RWPE2 (cell line): ENCODE measurements at regions not wholly inside any gene's neighbourhood (a gene's known extent, or its start where the extent isn't known, plus 50 kb on each side); places are given as distances from the start of the nearest gene placed in this dataset.
"Not testable (repeated sequence)": the region's sequence is repeated elsewhere in the genome, so short reads cannot be mapped to it uniquely, and the experiment has no call there.

ENCODE experiments used
- ATAC-seq: fragments of 200-7000 bp; cut with Tn5 transposase; 3 replicates; pipeline ENCODE4 v1.9.1; 2021; ENCODE audit warnings: low read depth
- DNase-seq: peaks from one replicate; pipeline ENCODE4 v3.0.0-alpha.2; 2020; ENCODE audit warnings: low spot score
- H3K27ac ChIP-seq: fragments of 450-650 bp; 2 replicates; pipeline ENCODE4 v1.5.1; 2017; ENCODE audit warnings: mild to moderate bottlenecking; ENCODE audit not compliant: poor library complexity, severe bottlenecking
- H3K27me3 ChIP-seq: fragments of 250-450 bp; sonication (Bioruptor Pico); 2 replicates; pipeline ENCODE4 v1.5.1; 2021; ENCODE audit warnings: mild to moderate bottlenecking, moderate library complexity; ENCODE audit not compliant: insufficient read depth, poor library complexity, severe bottlenecking
- H3K36me3 ChIP-seq: fragments of 250-450 bp; sonication (Bioruptor Pico); 2 replicates; pipeline ENCODE4 v1.5.1; 2020; ENCODE audit warnings: low read depth, mild to moderate bottlenecking, moderate library complexity
- H3K4me1 ChIP-seq: fragments of 250-450 bp; sonication (Bioruptor Pico); 2 replicates; pipeline ENCODE4 v1.5.1; 2021; ENCODE audit warnings: mild to moderate bottlenecking, moderate library complexity; ENCODE audit not compliant: insufficient read depth, poor library complexity, severe bottlenecking
- H3K4me3 ChIP-seq: fragments of 250-450 bp; sonication (Bioruptor Pico); 2 replicates; pipeline ENCODE4 v1.5.1; 2021; ENCODE audit warnings: mild to moderate bottlenecking, moderate library complexity; ENCODE audit not compliant: severe bottlenecking
- H3K9me3 ChIP-seq: fragments of 250-450 bp; sonication (Bioruptor Pico); 2 replicates; pipeline ENCODE4 v1.5.1; 2021; ENCODE audit warnings: mild to moderate bottlenecking, moderate library complexity; ENCODE audit not compliant: severe bottlenecking
- TF ChIP-seq, protein P1 (sequence below): fragments of 450-650 bp; IDR thresholded peaks from one replicate; pipeline ENCODE4 v1.5.1; 2017; ENCODE audit warnings: mild to moderate bottlenecking, moderate library complexity; ENCODE audit not compliant: poor library complexity, severe bottlenecking

DNA sequence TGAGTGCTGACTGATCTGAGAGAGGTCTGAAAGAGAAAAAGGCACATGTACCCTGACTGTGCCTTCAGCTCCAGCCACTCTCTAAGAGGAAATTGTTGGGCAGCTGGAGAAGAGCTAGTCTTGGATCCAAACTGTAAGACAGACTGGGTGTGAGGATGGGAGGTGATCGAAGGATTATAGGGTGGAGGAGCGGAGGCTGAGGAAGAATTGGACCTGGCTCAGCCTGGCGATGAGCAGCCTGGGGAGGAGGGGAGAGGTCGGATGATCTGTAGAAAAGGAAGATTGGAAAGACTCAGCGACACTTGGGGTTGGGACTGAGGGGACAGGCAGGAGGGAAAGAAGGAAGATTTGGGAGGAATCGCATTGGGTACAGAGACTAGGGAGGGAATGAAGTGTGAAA is 98.6 kb upstream of the SLC25A48 start:
- no peak overlapping the region for H3K4me3 ChIP-seq
- H3K27me3 ChIP-seq, result no peaks in the 10 kb centered on the region
- TF ChIP-seq, protein P1, sequence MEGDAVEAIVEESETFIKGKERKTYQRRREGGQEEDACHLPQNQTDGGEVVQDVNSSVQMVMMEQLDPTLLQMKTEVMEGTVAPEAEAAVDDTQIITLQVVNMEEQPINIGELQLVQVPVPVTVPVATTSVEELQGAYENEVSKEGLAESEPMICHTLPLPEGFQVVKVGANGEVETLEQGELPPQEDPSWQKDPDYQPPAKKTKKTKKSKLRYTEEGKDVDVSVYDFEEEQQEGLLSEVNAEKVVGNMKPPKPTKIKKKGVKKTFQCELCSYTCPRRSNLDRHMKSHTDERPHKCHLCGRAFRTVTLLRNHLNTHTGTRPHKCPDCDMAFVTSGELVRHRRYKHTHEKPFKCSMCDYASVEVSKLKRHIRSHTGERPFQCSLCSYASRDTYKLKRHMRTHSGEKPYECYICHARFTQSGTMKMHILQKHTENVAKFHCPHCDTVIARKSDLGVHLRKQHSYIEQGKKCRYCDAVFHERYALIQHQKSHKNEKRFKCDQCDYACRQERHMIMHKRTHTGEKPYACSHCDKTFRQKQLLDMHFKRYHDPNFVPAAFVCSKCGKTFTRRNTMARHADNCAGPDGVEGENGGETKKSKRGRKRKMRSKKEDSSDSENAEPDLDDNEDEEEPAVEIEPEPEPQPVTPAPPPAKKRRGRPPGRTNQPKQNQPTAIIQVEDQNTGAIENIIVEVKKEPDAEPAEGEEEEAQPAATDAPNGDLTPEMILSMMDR, result no peak
- H3K36me3 ChIP-seq, result no peaks in the 10 kb centered on the region
- no peak for ATAC-seq
- DNase-seq, result no peak
- H3K27ac ChIP-seq, result no peak overlapping the region
- H3K4me1 ChIP-seq, result no peaks in the 10 kb centered on the region
- no peaks in the 10 kb centered on the region for H3K9me3 ChIP-seq

DNA sequence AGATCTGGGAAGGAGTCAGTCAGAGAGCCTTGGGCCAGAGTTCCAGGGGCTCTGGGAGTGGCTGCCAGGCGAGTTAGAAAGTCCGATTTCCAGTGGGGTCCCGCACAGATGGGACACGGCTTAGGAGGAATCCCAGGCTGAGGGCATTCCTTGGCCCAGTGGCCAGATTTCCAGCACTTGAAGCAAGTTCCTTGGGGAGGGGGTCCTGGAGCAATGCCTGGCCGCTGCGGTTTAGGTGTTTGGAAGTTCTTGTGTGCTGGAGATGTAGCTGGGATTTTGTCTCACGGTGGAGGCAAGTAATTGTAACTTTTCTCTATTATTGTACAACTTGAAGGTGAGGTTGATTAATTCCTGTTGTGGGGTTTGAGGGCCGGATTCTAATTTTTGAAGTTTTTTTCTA is 99.5 kb upstream of the SLC25A48 start:
- not testable (repeated sequence) for H3K9me3 ChIP-seq, DNase-seq, H3K4me1 ChIP-seq, H3K27me3 ChIP-seq, H3K36me3 ChIP-seq, H3K4me3 ChIP-seq, ATAC-seq, H3K27ac ChIP-seq

DNA sequence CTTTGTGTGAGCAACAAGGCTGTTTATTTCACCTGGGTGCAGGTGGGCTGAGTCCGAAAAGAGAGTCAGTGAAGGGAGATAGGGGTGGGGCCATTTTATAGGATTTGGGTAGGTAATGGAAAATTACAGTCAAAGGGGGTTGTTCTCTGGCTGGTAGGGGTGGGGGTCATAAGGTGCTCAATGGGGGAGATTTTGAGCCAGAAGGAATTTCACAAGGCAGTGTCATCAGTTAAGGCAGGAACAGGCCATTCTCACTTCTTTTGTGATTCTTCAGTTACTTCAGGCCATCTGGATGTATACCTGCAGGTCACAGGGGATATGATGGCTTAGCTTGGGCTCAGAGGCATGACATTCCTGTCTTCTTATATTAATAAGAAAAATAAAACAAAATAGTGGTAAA is 103.4 kb upstream of the SLC25A48 start:
- not testable (repeated sequence) for DNase-seq, H3K9me3 ChIP-seq, H3K36me3 ChIP-seq, H3K27ac ChIP-seq, ATAC-seq, H3K27me3 ChIP-seq, H3K4me3 ChIP-seq, H3K4me1 ChIP-seq

DNA sequence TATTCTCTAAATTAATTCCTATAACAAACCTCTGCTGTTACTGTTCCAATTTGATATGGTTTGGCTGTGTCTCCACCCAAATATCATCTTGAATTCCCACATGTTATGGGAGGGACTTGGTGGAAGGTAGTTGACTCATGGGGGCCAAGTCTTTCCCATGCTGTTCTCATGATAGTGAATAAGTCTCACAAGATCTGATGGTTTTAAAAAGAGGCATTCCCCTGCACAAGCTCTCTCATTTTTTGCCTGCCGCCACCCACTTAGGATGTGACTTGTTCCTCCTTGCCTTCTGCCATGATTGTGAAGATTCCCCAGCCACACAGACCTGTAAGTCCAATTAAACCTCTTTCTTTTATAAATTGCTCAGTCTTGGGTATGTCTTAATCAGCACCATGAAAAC is 104.3 kb upstream of the SLC25A48 start:
- not testable (repeated sequence) for H3K4me3 ChIP-seq, H3K27ac ChIP-seq, DNase-seq, H3K27me3 ChIP-seq, H3K9me3 ChIP-seq, H3K4me1 ChIP-seq, ATAC-seq, H3K36me3 ChIP-seq

DNA sequence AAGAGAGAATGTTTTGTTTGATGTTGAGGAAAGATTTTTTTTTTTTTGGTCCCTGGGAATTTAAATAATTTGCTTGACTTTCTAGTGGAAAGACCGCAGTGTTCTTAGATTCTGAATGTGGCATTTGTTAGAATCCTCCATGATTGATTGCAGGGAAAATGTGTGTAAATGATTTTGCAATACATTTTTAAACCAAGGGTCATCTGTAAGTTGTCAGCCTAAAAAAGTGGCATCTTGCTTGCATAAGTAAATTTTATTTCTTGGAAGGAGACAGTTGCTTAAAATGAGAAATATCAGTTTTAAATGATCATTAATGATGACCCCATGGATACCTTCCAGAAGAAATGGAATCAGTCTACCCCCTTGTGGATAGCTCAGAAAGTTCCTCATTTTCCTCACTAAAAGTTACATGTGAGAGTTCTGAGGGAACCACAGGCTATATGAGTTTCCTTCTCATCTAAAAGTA is 105.1 kb upstream of the SLC25A48 start:
- no peak for DNase-seq
- H3K27ac ChIP-seq, result no peak overlapping the region
- ATAC-seq, result peak; percentile 67; the same call in 1 of the 3 replicates

DNA sequence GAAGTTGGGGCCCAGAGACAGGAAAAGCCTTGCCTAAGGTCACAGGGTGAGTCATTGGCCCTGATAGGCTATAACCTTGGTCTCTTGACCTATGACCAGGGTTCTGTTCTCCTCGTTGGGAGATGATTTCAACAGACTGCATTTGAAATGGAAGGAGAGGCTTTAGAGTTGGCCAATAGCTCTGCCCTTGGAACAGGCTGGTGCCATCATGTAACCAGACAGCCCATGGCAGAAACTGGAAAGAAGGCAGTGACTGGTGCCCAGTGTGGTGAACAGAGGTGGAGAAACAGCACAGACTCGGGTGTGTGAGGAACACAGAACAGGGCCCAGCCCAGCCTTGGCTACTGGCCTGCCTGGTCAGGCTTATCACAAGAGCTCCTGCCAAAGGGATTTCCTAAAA is 109.8 kb upstream of the SLC25A48 start:
- TF ChIP-seq, protein P1, result no peak
- DNase-seq, result no peak
- no peak overlapping the region for H3K27ac ChIP-seq
- ATAC-seq, result no peak
- no peaks in the 10 kb centered on the region for H3K27me3 ChIP-seq
- H3K9me3 ChIP-seq, result no peaks in the 10 kb centered on the region
- no peaks in the 10 kb centered on the region for H3K36me3 ChIP-seq
- H3K4me1 ChIP-seq, result no peaks in the 10 kb centered on the region
- no peak overlapping the region for H3K4me3 ChIP-seq

More for the DNA sequence above, 105.1 kb upstream of the SLC25A48 start:
- Histone ChIP-seq H3K36me3 (no peaks in the 10 kb centered on the region), H3K4me1 (no peaks in the 10 kb centered on the region), H3K4me3 (no peak overlapping the region), H3K27me3 (no peaks in the 10 kb centered on the region), H3K9me3 (no peaks in the 10 kb centered on the region)
- TF ChIP-seq, protein P1, result peak; percentile 86
